Stimulated activated memory B cell treated with anti-CD40 and anti-IgM and Interleukin-4, amounts not matched to agents 10 μg/mL and 1 μg/mL and 100 μg/mL, for 72 hours (primary cell): ENCODE measurements at regions not wholly inside any gene's neighbourhood (a gene's known extent, or its start where the extent isn't known, plus 50 kb on each side); places are given as distances from the start of the nearest gene placed in this dataset.
"Not testable (repeated sequence)": the region's sequence is repeated elsewhere in the genome, so short reads cannot be mapped to it uniquely, and the experiment has no call there.

ENCODE experiments used
- ATAC-seq: fragments of 150-1000 bp; cut with Tn5 transposase; 2 replicates; pipeline ENCODE4 v1.10.0; 2021
- H3K27ac Mint-ChIP-seq: one replicate; pipeline ENCODE4 v1.8.0; 2022; ENCODE audit warnings: mild to moderate bottlenecking, mixed read lengths
- H3K27me3 Mint-ChIP-seq: one replicate; pipeline ENCODE4 v1.8.0; 2022; ENCODE audit warnings: mixed read lengths
- H3K36me3 Mint-ChIP-seq: one replicate; pipeline ENCODE4 v1.8.0; 2022; ENCODE audit warnings: mixed read lengths
- H3K4me1 Mint-ChIP-seq: one replicate; pipeline ENCODE4 v1.8.0; 2022; ENCODE audit warnings: mixed read lengths
- H3K4me3 Mint-ChIP-seq: one replicate; pipeline ENCODE4 v1.8.0; 2022; ENCODE audit warnings: mild to moderate bottlenecking, moderate library complexity, mixed read lengths
- H3K9me3 Mint-ChIP-seq: one replicate; pipeline ENCODE4 v1.8.0; 2022; ENCODE audit warnings: mixed read lengths

DNA sequence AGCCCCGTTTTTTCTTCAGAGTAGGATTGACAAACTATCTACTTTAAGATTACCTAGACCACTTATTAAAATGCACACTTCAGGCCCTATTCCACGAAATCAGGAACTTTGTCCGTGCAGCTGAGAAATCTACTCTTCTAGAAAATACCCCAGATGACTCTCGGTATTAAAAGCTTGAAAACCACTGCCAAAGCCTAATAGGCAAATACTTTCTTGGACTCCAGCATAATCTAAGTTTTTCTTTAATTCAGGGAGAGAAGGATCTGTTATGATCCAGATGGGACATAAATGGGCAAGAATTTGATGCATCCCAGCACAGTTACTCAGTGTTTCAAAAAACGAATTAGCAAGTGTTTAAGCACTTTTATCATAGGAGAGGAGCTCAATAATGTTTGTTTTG, 94.5 kb downstream of the TMX1 start:
- no peak overlapping the region for H3K27ac Mint-ChIP-seq
- no peak overlapping the region for H3K4me3 Mint-ChIP-seq
- ATAC-seq = no peak
- H3K9me3 Mint-ChIP-seq = no peaks in the 10 kb centered on the region
- H3K4me1 Mint-ChIP-seq = no peaks in the 10 kb centered on the region
- peaks cover 26% of the 10 kb centered on the region for H3K27me3 Mint-ChIP-seq
- no peaks in the 10 kb centered on the region for H3K36me3 Mint-ChIP-seq

DNA sequence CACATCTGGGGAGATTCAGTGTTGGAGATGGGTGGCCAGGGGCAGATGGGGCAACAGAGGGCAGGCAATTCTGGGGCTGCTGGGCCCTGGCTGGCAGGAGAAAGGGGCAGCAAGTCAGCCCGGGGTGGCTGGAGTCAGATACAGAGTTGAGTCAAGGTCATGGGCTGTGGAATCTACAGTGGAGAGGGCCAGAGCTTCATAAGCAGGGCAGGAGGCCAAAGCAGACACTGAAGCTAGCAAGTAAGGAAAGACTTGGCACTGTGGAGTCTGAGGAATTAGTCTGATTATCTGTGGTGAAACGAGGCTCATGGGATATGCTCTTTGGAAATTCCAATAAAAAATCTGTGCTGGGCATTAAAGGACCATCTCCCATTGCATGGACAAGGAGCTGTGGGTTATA, 95.5 kb downstream of the TMX1 start:
- H3K9me3 Mint-ChIP-seq = no peaks in the 10 kb centered on the region
- no peak overlapping the region for H3K4me3 Mint-ChIP-seq
- H3K36me3 Mint-ChIP-seq = no peaks in the 10 kb centered on the region
- no peak overlapping the region for H3K27ac Mint-ChIP-seq
- no peak for ATAC-seq
- H3K27me3 Mint-ChIP-seq = peaks cover 26% of the 10 kb centered on the region
- no peaks in the 10 kb centered on the region for H3K4me1 Mint-ChIP-seq

DNA sequence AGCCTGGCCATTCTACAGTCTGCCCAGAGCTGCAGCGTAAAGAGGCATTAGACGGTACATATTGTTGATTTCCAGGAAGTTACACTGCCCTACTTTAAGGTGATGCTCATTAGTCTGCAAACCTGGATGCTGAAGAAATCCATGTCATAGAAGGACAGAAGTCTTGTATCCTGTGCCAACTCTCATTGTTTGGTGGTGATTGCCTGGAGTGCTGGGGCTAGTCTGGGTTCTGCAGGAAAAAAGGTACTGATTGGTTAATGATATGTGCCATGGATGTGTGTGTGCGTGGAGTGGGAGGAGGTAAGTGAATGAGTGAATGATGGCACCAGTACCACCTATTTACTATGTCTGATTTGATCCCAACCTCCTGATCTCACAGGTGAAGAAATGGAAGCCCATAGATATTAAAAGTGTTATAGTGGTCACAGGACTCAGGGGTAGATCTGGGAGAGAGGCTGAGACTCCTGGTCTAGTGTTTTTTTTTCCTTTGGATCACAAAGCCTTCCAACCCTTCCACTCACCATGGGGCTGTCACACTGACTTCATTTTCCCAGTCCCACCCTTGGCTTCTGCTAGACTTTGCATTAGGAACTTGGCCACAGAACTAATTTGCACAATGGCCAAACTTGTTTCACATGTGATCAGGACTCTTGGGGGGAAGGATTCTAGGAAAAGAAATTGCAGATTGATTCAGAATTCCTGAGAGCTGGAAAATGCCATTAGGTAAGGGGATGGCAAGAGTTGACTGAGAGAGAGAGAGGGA, 96.1 kb downstream of the TMX1 start:
- no peaks in the 10 kb centered on the region for H3K4me1 Mint-ChIP-seq
- peaks cover 26% of the 10 kb centered on the region for H3K27me3 Mint-ChIP-seq
- ATAC-seq = no peak
- no peaks in the 10 kb centered on the region for H3K36me3 Mint-ChIP-seq
- no peaks in the 10 kb centered on the region for H3K9me3 Mint-ChIP-seq
- no peak overlapping the region for H3K4me3 Mint-ChIP-seq
- H3K27ac Mint-ChIP-seq = no peak overlapping the region

DNA sequence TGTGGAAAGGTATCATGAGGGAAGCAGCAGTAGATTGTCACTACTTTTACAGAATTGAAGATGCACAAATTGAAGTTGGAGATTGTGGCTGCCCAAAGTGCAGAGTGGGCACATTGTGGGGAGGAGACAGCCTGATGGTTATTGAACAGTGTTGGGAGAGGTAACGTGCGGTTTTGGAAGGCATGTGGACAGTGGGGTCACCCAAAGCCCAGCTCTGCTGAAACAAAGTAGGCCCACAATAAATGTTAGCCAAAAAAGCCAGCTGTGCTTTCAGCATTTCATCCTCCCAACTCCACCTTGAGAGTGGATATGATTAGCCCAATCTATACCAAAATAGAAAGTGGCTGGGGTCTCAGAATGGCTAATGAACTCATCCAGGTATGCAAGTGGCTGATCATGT, 96.7 kb downstream of the TMX1 start:
- Mint-ChIP-seq H3K9me3 (no peaks in the 10 kb centered on the region), H3K4me3 (no peak overlapping the region), H3K27ac (no peak overlapping the region), H3K4me1 (no peaks in the 10 kb centered on the region), H3K36me3 (no peaks in the 10 kb centered on the region), H3K27me3 (peaks cover 23% of the 10 kb centered on the region)
- no peak for ATAC-seq

DNA sequence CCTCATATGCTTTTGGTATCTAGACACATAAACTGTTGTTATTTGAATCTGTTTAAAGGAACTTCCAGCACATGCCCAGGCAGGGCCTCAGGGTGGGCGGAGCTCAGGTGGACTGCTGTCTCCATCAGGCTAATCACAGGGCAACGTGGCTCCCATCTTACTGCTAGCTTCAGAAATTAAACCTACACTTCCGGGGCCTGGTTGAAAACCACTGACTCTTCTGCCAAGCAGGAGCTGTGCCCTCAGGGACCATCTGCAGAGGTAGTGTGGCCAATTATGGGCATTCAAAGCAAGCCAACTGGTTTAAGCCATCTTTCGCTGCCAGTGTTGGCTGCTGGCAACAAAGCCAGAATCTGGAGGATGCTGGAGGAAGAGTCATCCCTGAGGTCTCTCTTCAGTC, 97.5 kb downstream of the TMX1 start:
- H3K4me1 Mint-ChIP-seq = no peaks in the 10 kb centered on the region
- no peaks in the 10 kb centered on the region for H3K9me3 Mint-ChIP-seq
- ATAC-seq = no peak
- H3K36me3 Mint-ChIP-seq = no peaks in the 10 kb centered on the region
- H3K27me3 Mint-ChIP-seq = peaks cover 18% of the 10 kb centered on the region
- no peak overlapping the region for H3K27ac Mint-ChIP-seq
- H3K4me3 Mint-ChIP-seq = no peak overlapping the region

DNA sequence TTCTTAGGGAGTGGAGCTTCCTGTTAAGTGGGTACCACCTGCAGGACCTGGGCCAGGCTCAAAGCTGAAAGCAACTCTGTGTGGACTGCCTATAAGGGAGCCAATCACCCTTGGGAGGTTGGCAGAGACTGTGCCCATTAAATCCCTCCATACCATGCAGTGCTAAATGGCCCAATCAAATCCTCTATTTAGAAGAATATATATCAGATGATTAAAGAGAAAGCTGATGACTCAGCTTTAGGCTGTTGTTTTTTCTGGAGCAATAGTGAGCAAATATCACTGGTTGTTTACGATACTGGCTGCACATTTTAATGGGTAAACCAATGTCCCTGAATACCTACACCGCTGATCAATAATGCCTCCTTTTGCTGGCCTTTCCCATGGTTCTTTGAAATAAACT, 101.3 kb downstream of the TMX1 start:
- H3K36me3 Mint-ChIP-seq = peaks cover 6% of the 10 kb centered on the region
- no peaks in the 10 kb centered on the region for H3K27me3 Mint-ChIP-seq
- H3K4me3 Mint-ChIP-seq = no peak overlapping the region
- no peak for ATAC-seq
- peaks cover 8% of the 10 kb centered on the region for H3K9me3 Mint-ChIP-seq
- H3K4me1 Mint-ChIP-seq = no peaks in the 10 kb centered on the region
- H3K27ac Mint-ChIP-seq = no peak overlapping the region

DNA sequence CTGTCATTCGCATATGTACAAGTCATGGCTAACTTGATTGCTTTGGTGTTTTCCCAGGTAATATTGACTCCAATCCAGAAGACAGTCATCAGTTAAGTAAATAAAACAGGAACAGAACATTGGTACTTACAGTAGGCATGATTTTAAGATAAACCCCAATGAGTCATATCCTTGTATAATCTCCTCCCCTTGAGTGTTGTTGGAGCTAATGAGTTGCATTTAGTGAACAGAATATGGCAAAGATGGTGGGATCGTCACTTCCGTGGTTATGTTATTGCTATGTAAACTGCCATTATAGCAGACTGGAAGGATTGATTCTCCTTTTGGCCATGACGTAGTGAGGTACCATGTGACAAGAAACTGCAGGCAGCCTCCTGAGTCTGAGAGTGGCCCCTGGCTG, 102.2 kb downstream of the TMX1 start:
- ATAC-seq = no peak
- peaks cover 6% of the 10 kb centered on the region for H3K36me3 Mint-ChIP-seq
- H3K4me1 Mint-ChIP-seq = no peaks in the 10 kb centered on the region
- H3K27me3 Mint-ChIP-seq = no peaks in the 10 kb centered on the region
- peaks cover 8% of the 10 kb centered on the region for H3K9me3 Mint-ChIP-seq
- H3K27ac Mint-ChIP-seq = no peak overlapping the region
- H3K4me3 Mint-ChIP-seq = no peak overlapping the region

DNA sequence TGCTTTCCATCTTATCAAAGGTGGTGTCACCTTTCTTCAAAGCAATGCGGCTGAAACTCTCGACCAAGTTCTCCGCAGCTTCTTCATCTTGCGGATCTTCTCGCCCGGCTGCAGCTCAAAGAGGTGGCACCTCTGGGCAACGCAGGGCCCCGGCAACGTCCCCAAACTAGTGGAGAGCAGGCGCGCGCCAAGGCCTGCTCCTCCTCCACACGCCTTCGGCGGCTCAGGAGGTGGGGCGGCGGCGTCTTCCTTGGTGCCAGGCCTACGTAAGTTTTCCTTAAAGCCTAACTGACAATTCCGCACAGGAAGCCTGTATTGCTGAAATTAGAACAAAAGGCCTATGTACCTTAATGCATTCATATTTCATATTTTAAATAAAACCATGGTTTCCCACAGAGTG, 112.0 kb downstream of the TMX1 start:
- Mint-ChIP-seq H3K27me3 (peaks cover 21% of the 10 kb centered on the region), H3K9me3 (peaks cover 5% of the 10 kb centered on the region), H3K4me1 (no peaks in the 10 kb centered on the region), H3K27ac (no peak overlapping the region), H3K36me3 (no peaks in the 10 kb centered on the region), H3K4me3 (no peak overlapping the region)
- no peak for ATAC-seq

DNA sequence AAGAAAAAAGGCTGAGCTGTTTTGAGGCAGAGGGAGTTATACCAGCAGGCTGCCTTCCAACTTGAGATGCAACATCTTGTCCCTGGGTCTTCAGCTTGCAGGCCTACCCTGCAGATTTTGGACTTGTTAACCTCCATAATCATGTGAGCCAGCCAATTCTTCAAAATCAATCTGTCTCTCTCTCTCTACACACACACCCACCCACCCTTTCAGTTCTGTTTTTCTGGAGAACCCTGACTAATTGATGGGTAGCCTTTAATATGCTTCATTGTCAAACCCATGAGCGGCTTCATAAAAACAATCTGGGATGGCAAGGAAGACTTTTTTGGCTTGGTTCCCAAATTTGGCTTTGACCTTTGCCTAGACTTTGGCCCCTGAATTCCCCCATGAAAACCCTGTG, 113.9 kb downstream of the TMX1 start:
- Mint-ChIP-seq H3K27ac (no peak overlapping the region), H3K9me3 (no peaks in the 10 kb centered on the region), H3K27me3 (peaks cover 21% of the 10 kb centered on the region), H3K36me3 (no peaks in the 10 kb centered on the region), H3K4me1 (no peaks in the 10 kb centered on the region), H3K4me3 (no peak overlapping the region)
- ATAC-seq = no peak

DNA sequence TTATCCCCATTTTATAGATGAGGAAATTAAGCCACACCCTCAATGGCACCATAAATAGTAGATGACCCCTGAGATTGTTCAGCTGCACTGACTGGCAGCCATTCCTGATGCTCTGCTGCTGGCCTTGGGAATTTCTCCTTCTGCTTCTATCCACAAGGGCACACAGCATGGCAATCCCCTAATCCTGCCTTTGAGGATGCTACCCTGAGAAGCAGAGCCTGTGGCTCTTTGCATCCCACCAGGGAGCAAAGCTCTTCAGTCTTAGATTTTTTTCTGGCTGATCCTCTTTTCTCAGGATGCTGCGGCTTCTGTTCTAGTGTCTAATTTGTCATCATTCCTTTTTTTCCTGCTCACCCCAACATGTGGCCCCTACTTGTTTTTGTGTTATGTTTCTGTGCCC, 114.8 kb downstream of the TMX1 start:
- ATAC-seq = no peak
- Mint-ChIP-seq H3K9me3 (no peaks in the 10 kb centered on the region), H3K4me3 (no peak overlapping the region)

DNA sequence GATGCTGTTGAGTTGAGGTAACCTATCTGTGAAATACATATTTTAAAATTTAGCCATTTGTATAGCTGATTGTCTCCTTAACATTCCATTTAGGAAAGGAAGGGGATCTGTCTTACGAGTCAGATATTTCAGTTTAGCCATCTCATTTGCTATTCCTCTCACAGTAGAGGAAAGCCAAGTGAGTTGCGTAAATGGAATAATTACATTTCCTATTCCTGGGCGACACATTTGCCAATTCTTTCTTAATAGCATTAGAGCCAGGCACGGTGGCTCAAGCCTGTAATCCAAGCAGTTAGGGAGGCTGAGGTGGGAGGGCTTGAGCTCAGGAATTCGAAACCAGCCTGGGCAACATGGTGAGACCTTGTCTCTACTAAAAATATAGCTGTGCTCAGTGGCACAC, 116.3 kb downstream of the TMX1 start:
- Mint-ChIP-seq H3K4me1 (no peaks in the 10 kb centered on the region), H3K9me3 (no peaks in the 10 kb centered on the region), H3K36me3 (no peaks in the 10 kb centered on the region), H3K27me3 (peaks cover 21% of the 10 kb centered on the region), H3K27ac (no peak overlapping the region), H3K4me3 (no peak overlapping the region)
- no peak for ATAC-seq

More for the DNA sequence above, 114.8 kb downstream of the TMX1 start:
- H3K4me1 Mint-ChIP-seq = no peaks in the 10 kb centered on the region
- H3K27ac Mint-ChIP-seq = no peak overlapping the region
- peaks cover 21% of the 10 kb centered on the region for H3K27me3 Mint-ChIP-seq
- H3K36me3 Mint-ChIP-seq = no peaks in the 10 kb centered on the region

DNA sequence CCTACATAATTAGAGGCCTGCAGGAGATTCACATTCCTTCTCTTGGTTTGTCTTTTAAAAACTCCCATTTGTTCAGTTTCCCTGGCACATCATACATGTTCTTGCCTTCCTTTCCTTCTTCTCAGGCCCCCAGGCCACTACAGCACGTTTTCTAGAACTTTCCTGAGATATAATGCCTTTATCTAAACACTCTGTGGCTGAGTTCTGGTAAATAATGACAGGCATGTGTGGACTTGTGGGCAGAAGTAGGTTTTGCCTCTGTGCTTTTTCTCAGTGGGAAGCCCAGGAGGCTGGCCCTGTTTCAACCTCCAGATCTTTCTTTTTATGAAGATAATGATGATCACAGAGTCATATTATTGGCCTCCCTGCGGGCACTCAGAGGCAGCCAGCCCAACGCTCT, 117.2 kb downstream of the TMX1 start:
- ATAC-seq = no peak
- H3K4me1 Mint-ChIP-seq = no peaks in the 10 kb centered on the region
- no peaks in the 10 kb centered on the region for H3K36me3 Mint-ChIP-seq
- no peak overlapping the region for H3K27ac Mint-ChIP-seq
- H3K27me3 Mint-ChIP-seq = peaks cover 21% of the 10 kb centered on the region
- H3K9me3 Mint-ChIP-seq = no peaks in the 10 kb centered on the region
- no peak overlapping the region for H3K4me3 Mint-ChIP-seq

DNA sequence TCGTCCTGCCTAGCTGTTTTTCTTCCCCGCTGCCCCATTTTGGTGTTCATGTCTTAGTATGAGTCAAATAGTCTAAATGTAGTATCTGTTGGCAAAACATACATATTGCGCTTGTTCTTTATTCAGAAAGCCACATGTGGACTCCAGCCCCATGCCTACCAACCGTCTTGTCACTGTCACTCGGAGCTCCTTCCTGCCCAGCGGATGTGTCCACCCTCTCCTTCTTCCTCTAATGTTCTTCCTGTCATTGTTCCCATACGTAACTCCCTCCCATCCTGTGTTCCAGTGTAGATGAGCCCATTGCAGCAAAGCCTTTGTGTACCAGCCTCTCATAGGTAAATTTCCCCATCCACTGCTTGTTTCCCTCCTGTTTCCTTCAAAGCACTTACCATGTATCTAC, 120.5 kb downstream of the TMX1 start:
- no peaks in the 10 kb centered on the region for H3K4me1 Mint-ChIP-seq
- H3K27me3 Mint-ChIP-seq = peaks cover 6% of the 10 kb centered on the region
- no peak overlapping the region for H3K27ac Mint-ChIP-seq
- no peak overlapping the region for H3K4me3 Mint-ChIP-seq
- ATAC-seq = no peak
- no peaks in the 10 kb centered on the region for H3K36me3 Mint-ChIP-seq
- H3K9me3 Mint-ChIP-seq = no peaks in the 10 kb centered on the region

DNA sequence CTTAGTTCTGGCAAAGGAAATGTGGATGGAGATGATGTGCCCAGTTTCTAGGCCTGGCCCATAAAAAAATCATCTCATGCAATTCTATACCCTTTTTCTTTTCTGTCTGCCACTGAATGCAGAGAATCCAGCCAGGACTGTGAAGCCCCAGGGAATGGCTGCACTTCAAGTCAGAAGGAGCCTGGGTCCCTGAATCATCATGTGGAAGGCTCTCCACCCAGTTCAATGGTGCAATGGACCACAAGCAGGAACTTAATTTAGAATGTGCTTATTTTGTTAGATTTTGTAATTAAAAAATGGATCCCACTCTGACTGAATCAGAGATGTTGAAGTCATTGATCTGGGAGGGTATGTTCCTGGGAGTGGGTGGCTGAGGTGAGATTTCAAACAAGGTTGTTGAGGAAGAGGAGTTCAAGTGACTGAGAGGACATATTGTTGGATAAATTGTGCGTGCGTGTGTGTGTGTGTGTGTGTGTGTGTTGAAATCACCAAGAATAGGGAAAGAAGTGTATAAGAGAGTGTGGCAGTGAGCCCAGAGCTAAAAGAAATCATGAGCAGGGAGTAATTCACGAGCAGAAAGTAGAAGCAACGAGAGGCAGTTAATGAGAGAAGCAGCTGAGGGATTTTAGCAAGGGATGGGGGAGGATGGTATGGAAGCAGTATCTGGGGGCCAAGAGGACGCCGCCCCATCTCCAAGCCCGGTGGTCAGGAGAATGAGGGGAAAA, 125.4 kb downstream of the TMX1 start:
- H3K4me3 Mint-ChIP-seq = no peak overlapping the region
- no peak for ATAC-seq
- no peak overlapping the region for H3K27ac Mint-ChIP-seq
- no peaks in the 10 kb centered on the region for H3K27me3 Mint-ChIP-seq
- no peaks in the 10 kb centered on the region for H3K9me3 Mint-ChIP-seq
- H3K4me1 Mint-ChIP-seq = no peaks in the 10 kb centered on the region
- H3K36me3 Mint-ChIP-seq = no peaks in the 10 kb centered on the region

DNA sequence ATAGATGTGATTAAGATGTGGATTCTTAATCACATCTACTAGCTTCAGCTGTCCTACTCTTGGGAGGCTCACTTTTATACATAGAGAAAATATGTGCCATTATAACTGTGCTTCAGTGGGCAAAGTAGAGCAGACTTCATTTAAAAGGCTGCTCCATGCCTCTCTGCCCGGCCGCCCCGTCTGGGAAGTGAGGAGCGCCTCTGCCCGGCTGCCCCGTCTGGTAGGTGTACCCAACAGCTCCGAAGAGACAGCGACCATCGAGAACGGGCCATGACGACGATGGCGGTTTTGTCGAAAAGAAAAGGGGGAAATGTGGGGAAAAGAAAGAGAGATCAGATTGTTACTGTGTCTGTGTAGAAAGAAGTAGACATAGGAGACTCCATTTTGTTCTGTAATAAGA, 126.4 kb downstream of the TMX1 start:
- H3K9me3 Mint-ChIP-seq, H3K27ac Mint-ChIP-seq, H3K36me3 Mint-ChIP-seq, H3K4me1 Mint-ChIP-seq, ATAC-seq, H3K27me3 Mint-ChIP-seq, H3K4me3 Mint-ChIP-seq: not testable (repeated sequence)

DNA sequence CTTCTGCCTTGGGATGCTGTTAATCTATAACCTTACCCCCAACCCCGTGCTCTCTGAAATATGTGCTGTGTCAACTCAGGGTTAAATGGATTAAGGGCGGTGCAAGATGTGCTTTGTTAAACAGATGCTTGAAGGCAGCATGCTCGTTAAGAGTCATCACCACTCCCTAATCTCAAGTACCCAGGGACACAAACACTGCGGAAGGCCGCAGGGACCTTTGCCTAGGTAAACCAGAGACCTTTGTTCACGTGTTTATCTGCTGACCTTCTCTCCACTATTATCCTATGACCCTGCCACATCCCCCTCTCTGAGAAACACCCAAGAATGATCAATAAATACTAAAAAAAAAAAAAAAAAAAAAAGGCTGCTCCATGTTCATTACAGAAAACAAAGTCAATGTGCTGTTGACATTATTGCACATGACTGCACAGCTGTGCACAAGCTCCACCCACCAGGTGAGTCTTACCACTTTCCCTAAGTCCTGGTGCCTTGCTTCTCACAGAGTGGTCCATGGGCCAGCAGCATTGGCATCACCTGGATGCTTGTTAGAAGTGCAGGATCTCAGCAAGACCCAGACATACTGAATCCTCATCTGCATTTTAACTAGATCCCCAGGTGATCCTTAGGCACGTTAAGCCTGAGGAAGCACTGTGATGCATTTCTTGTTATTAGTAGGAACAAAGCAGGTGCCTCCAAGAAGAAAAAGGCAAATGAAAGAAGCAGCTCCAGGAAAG, 127.0 kb downstream of the TMX1 start:
- H3K27ac Mint-ChIP-seq, H3K4me1 Mint-ChIP-seq, H3K4me3 Mint-ChIP-seq, ATAC-seq, H3K36me3 Mint-ChIP-seq, H3K9me3 Mint-ChIP-seq, H3K27me3 Mint-ChIP-seq: not testable (repeated sequence)
